ENCODE measurements at regions not wholly inside any gene's neighbourhood (a gene's known extent, or its start where the extent isn't known, plus 50 kb on each side); places are given as distances from the start of the nearest gene placed in this dataset.

- no peak for TF ChIP-seq CTCF (conservative IDR thresholded peaks at IDR 0.05)
- TF ChIP-seq EZH2 (IDR thresholded peaks at IDR 0.05; ENCODE audit: low read depth): no peak
Observed at GRCh38 chr3:189108735-189109134, 63.0 kb upstream of the TPRG1 start.
